ENCODE measurements at regions not wholly inside any gene's neighbourhood (a gene's known extent, or its start where the extent isn't known, plus 50 kb on each side); places are given as distances from the start of the nearest gene placed in this dataset.

- Histone ChIP-seq H3K36me3 (no peaks in the 10 kb centered on the region), H3K4me1 (no peaks in the 10 kb centered on the region), H3K27ac (no peak overlapping the region), H3K9me3 (no peaks in the 10 kb centered on the region), H3K4me3 (no peak overlapping the region), H3K27me3 (no peaks in the 10 kb centered on the region)
- no peak for DNase-seq
- intact Hi-C loops (cut with DNase I) = no loop called here
- TF ChIP-seq, protein P1, sequence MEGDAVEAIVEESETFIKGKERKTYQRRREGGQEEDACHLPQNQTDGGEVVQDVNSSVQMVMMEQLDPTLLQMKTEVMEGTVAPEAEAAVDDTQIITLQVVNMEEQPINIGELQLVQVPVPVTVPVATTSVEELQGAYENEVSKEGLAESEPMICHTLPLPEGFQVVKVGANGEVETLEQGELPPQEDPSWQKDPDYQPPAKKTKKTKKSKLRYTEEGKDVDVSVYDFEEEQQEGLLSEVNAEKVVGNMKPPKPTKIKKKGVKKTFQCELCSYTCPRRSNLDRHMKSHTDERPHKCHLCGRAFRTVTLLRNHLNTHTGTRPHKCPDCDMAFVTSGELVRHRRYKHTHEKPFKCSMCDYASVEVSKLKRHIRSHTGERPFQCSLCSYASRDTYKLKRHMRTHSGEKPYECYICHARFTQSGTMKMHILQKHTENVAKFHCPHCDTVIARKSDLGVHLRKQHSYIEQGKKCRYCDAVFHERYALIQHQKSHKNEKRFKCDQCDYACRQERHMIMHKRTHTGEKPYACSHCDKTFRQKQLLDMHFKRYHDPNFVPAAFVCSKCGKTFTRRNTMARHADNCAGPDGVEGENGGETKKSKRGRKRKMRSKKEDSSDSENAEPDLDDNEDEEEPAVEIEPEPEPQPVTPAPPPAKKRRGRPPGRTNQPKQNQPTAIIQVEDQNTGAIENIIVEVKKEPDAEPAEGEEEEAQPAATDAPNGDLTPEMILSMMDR (IDR thresholded peaks at IDR 0.05) = no peak
- no peak for TF ChIP-seq POLR2A (IDR thresholded peaks at IDR 0.05)
Measured at GRCh38 chr2:163066085-163066484, 227.5 kb upstream of the KCNH7 start.

DNA sequence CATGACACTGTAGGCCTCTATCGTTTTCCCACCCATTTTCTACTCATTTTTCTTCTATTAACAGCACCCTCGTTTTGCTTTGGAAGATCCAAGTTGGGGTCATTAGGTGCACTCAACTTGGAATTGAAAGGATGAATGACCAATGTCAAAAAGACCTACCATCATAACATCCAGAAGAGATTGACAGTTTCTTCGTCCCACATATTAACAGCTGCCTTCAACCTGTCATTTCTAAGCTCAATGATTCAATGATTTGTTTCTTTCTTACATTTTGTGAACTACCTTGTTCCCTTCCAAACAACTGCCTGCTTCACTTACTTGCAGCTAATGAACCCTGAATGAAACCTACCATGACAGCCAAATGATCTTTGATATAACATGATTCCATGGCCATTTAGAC lies 224.0 kb upstream of the KCNH7 start:
- Histone ChIP-seq H3K9me3 (no peaks in the 10 kb centered on the region), H3K27ac (no peak overlapping the region), H3K4me3 (no peak overlapping the region), H3K36me3 (no peaks in the 10 kb centered on the region), H3K4me1 (no peaks in the 10 kb centered on the region), H3K27me3 (no peaks in the 10 kb centered on the region)
- no peak for DNase-seq
- WGBS, 2 donors = 60 to 61% methylated on average over 3 of the region's 3 CpGs
- no peak for TF ChIP-seq POLR2A (IDR thresholded peaks at IDR 0.05)
- TF ChIP-seq, protein P1 (IDR thresholded peaks at IDR 0.05) = no peak
- intact Hi-C loops (cut with DNase I) = no loop called here

DNA sequence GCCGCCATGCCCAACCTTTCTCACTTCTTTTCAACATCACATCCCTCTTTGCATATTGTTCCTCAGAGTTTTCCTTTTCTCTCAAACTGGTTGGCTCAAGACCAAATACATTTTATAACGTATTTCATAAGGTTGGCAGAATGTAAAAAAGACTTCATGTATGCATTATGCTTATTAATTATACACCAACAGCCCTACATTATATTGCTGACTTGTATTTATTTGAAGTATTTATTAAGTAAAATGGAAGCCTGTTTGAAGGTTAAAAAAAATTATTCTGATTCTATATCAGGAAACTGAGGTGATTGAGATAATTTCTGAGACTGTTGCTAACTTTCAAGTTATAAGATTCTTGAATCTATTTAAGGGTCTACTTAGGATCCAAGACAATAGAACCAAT lies 208.0 kb upstream of the KCNH7 start:
- intact Hi-C loops (cut with DNase I) = no loop called here
- H3K27me3 ChIP-seq = no peaks in the 10 kb centered on the region
- H3K27ac ChIP-seq = no peak overlapping the region
- TF ChIP-seq, protein P1 (IDR thresholded peaks at IDR 0.05) = no peak
- no peak for TF ChIP-seq POLR2A (IDR thresholded peaks at IDR 0.05)
- no peak for DNase-seq
- H3K36me3 ChIP-seq = no peaks in the 10 kb centered on the region
- H3K4me3 ChIP-seq = no peak overlapping the region
- no peaks in the 10 kb centered on the region for H3K4me1 ChIP-seq
- H3K9me3 ChIP-seq = no peaks in the 10 kb centered on the region
- 57 to 73% methylated on average over 2 of the region's 2 CpGs for WGBS, 2 donors

DNA sequence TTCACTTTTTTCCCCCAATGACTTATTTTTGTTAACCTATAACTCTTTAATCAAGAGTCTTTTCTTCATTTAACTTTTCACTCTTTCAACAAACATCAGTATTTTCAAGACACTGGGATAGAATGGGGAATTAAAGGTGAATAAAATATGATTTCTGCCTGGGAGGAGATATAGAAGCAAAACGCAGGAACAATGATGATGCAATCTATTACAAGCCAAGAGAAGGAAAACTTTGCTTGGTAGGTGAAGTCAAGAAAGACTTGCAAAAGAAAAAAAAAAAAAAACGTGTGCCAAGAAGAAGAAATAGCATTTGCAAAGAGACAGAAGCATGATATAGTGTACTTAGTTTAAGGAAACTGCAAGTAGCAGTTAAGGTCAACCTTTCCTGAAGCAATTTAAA lies 207.3 kb upstream of the KCNH7 start:
- TF ChIP-seq, protein P1 (IDR thresholded peaks at IDR 0.05) = no peak
- TF ChIP-seq POLR2A (IDR thresholded peaks at IDR 0.05) = no peak
- no peak for DNase-seq
- Histone ChIP-seq H3K4me3 (no peak overlapping the region), H3K27me3 (no peaks in the 10 kb centered on the region), H3K36me3 (no peaks in the 10 kb centered on the region), H3K4me1 (no peaks in the 10 kb centered on the region), H3K9me3 (no peaks in the 10 kb centered on the region), H3K27ac (no peak overlapping the region)
- intact Hi-C loops (cut with DNase I) = no loop called here
- 26 to 33% methylated on average over 2 of the region's 2 CpGs for WGBS, 2 donors

DNA sequence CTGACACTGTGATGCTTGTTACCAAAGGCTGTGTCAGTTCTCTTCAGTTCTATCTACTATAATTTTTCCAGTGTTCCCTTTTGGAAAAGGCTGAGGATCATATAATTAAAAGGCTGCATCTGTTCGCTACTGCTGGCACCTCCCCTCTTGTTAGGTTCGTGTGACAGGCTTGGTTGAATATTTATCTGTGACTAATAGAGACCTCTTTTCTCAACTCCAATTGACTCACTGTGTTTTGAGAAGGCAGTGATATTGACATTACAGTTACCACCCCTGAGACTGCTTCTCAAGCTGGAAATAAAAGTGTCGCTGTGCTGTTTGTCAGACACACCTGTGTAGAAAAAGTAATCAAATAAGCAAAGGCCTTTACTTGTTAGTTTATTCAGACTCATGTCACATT lies 205.5 kb upstream of the KCNH7 start:
- 30 to 42% methylated on average over 3 of the region's 3 CpGs for WGBS, 2 donors
- Histone ChIP-seq H3K4me3 (no peak overlapping the region), H3K9me3 (no peaks in the 10 kb centered on the region), H3K36me3 (no peaks in the 10 kb centered on the region), H3K27ac (no peak overlapping the region), H3K27me3 (no peaks in the 10 kb centered on the region), H3K4me1 (no peaks in the 10 kb centered on the region)
- DNase-seq = no peak
- intact Hi-C loops (cut with DNase I) = no loop called here
- TF ChIP-seq POLR2A (IDR thresholded peaks at IDR 0.05) = no peak
- TF ChIP-seq, protein P1 (IDR thresholded peaks at IDR 0.05) = no peak

Data from esophagus squamous epithelium (tissue), 5 donors.